Right renal cortex interstitium (tissue), 3 donors: ENCODE measurements at regions not wholly inside any gene's neighbourhood (a gene's known extent, or its start where the extent isn't known, plus 50 kb on each side); places are given as distances from the start of the nearest gene placed in this dataset.

Experiments used
- DNase-seq, 3 donors: peaks; one replicate each; pipeline ENCODE4 v3.0.0-alpha.2; 2013; ENCODE audit warnings: low read depth in 3 of 3, low spot score in 2 of 3

DNA sequence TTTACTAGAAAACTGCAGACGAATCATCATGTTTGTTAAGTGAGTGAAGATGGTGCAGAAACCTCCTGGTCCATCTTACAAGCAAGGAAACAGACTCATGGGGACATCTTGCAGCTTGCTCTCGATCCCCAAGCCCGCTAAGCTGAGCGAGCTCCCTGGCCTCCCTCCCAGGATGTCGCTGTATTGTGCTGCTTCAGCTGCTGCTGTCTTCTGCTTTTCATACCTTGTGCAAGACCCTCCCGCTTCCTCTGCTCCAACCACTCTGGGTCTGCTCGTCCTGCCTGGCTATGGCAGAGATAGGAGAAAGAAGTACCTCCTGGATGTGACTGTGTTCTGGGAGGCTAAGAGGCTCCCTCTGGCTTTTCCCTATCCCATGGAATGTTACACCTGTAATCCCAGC is 285.2 kb upstream of the FZD8 start:
- DNase-seq: no peak

DNA sequence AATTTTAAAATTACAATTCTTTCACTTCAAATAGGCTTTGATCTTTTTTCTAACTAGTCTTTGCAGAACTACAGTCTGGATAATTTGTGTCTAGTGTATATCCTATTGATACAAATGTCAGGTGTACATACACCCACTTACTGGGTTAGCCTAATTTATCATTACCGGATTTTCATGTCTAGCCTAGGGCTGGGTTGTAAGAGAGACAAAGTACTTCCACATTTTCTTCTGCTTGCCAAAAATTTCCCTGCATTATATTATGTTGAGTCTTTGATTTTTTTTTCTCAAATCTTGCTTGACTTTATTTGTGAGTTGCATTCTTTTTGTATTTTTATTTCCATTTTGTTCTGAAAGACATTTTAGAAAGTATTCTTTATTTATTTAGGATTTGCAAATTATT is 284.8 kb upstream of the FZD8 start:
- no peak for DNase-seq

DNA sequence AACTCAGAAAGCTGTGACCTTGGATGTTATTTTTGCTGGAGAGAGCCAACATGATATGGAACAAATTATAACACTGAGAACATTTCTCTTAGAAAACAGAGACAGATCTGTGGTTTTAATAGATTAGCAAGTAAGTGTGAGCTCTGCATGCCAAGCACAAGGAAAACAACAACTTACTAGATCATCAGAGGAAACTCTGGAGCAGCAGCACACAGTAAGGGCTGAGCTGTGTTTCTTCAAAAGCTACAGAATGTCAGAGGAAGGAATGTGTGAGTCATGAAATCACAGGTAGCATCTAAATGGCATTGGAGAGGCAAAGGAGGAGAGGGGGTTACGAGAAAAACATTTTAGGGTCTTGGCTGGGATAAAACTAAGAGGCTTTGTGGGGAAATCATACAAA is 283.4 kb upstream of the FZD8 start:
- DNase-seq: no peak

DNA sequence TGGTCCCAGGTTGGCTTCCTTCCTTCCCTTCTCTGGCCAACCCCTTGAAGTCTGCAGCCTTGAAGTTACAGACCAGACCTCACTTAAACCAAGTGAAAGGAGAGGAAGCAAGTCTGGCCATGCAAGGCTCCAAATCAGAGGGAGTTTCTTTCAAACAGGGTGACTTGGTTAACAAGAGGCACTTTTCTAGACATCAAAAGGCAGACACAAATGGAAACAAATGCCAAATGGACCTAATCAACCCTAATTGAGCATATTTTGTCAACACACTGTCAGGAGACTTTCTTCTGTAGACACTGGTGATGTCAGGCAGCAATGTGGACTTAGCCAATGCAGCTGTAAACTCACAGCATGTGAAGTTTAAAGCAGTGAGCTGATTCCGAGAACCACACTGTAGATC is 282.7 kb upstream of the FZD8 start:
- no peak for DNase-seq

DNA sequence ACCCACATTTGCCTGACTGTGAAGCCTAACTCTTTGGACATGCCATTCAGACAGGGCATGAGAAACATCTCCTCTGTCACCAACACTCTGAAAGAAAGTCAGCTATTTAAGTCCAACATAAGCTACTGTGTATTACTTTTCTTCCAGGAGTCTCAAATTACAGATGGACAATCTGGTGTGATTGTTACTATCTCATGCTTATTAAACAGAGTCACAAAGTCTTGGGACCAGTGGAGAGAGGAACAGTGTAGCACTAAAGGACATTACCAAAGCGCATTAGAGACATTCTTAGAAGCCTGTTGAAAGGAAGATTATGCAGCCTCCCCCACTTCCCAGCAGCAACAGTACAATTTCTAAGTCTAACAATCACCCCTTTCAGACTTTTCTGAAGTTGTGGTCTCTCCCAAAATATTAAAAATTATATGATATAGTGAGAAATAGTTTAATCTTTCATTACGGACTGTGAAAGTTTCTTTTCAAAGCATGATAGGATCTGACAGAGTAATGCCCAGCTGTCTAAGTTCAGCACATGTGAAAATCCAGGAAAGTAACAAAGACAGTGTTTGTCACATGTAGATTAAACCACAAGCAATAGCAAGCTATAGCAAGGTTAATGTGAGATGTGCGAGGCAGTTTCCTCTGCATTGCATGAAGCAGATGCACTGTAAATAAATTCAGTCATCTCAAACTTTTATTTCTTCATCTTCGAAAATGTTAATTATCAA is 280.9 kb upstream of the FZD8 start:
- DNase-seq: no peak

DNA sequence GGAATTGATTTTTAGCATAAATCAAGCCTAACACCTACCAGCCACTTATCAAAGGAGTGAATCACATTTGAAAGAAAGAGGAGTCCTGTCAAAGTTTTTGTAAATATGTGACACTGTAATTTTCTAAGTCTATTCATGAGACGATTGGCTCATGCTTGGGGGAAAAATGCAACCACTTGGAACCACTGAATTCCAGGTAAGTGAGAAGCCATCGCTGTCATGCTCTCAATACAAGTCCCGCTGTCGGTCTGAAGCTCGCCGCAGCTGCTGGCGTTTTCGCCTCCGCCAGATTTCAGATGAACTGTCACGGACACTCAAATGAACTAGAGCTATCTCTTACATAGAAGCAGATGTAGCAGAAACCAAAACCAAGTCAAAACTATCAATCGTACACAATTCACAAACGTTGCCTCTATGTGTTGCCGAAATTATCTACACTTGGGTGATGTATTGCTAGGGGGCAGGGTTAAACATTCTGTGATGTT is 279.8 kb upstream of the FZD8 start:
- DNase-seq: no peak

DNA sequence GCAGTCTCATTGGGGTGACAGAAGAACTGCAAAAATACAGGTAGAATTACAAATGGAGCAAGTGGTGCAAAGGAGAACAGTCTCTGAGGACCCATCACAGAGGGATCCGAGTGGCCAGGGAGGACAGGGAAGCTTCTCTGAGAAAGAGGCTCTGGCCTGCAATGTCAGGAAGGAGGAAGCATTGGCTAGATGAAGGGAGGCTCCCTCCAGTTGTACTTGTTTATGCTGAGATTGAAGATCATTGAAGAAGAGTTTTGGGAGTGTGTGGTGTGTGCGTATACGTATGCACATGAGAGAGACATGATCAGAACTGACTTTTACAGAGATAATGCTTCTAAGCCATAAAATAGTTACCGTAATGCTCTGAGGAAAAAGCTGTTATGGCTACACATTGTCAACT is 274.7 kb upstream of the FZD8 start:
- DNase-seq: no peak

DNA sequence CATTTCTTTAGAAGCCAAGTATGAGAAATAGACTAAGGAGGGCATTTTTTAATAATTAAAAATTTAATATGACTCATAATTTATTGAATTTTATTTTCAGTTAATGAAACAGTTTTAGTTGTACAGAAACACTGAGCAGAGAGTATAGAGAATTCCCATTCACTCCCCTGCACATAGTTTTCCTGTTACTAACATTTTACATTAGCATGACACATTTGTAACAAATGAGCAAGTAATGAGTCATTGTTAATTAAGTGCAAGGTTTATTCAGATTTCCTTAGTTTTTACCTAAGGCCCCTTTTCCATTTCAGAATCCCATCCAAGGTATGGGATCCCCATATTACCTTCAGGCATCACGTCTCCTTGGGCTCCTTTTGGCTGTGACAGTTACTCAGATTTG is 271.5 kb upstream of the FZD8 start:
- no peak for DNase-seq

DNA sequence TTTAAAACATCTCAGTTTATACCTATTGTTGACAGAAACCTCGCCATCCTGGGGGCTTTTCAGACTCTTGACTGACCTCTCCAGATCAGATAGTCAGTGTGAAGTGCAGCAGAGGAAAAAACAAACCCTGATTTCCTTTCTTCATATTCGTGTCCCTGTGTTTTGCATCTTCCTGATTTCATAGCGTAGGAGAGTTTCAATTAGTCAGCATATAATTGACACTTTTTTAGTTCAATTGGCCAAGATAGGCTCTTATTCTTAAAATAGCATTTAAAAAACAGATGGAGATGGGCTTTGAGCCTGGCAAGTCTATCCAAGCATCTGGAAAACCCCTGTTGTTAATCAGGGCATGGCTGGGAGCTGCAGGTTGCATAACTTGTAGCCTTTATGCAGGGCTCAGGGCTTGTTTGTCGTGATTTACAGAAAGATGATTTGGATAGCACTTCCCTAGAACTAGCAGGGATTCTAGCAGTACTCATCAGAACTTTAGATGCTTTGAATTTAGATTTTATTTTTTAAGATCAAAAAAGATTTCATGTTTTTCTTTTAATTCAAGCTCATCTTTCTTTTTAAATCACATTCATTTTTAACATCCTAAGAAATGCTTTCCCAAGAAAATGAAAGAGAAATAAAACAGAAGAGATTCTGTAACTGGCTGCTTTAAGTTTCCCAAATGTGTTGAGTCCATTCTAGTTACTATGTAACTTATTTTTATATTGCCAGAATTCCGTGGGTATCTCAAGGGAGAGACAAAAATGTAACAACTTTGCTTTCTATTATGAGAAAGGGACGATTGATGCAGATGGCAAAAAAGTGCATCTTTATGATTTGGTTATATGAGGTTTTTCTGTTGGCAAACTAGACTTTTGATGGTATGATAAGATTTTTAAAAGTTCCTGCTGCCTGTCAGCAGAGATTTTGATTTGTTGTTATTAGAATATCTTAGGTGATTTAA is 270.8 kb upstream of the FZD8 start:
- DNase-seq: no peak

DNA sequence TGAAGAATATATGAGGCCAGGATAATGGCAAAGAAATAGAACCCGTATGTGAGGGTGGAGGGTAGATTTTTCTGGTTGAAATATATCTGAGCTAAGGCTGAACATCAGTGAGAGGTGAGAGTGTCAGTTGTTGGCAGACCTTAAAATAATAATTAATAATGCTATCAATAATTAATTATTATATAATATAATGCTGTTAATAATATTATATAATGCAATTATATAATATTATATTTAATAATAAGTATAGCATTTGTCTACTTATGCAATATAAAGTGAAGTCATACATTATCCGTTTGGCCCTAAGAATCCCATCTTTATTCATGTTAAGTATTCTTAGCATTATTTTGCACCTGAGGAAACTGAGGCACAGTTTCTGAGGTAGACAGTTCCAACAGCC is 269.9 kb upstream of the FZD8 start:
- DNase-seq: no peak

DNA sequence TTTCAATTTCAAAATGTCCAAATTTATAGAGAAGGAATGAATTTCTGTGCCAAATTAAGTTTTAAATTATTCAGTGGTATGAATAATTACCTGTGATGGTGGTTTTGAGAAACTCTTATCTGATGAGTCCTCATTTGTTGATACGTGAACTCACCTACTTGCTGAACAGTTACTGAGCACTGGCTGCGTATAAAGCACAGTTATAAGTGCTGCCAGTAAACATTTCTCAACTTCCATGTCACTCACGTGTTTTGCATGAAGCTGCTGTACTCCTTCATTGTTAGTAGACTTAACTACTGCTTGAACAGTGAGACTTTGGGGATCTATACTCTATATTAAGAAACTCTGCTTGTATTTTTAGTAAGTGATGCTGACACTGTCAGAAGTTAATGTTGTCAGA is 269.1 kb upstream of the FZD8 start:
- no peak for DNase-seq

DNA sequence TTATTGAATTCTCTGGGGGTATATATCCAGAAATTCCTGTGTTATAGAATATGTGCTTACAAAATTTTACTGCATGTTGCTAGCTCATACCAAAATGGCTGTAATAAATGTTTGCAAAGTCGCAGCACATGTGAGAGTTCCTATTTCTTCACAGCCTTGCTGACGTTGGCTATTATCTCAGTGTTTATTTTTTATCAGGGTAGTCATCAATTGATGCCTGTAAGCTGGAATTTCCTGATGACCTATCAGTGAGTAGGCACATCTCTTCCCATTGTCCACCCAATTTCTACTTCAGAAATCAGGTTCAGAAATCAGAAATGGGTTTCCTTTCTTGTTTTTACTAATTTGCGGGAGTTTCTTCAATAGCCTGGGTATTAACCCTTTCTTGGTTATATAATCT is 268.1 kb upstream of the FZD8 start:
- no peak for DNase-seq

DNA sequence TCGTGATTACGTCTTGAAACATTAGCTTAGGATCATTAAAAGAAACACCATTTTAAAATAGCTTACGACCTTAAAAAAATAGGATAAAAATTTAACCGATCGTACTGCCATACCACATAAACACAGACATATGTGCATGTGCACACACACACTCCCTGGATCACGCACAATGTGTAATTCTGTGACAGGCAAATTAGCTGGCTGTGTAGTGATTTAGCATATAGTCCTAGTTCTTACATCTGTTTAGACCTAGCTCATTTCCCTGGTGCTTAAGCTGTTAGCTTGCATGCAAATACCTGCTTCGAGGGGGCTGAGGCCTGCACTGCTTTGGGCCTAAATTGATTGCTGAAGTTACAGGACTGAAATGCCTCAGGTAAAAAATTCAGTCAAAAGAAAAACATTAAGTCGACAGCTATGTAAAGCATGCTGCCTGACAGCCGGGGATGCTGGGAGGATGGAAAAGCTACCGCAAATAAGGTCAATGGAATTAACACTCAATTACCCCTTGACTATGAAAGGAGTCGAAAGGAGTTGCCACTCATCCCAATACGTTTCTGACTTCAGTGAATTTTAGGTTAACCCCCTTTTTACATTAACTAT is 267.1 kb upstream of the FZD8 start:
- no peak for DNase-seq

DNA sequence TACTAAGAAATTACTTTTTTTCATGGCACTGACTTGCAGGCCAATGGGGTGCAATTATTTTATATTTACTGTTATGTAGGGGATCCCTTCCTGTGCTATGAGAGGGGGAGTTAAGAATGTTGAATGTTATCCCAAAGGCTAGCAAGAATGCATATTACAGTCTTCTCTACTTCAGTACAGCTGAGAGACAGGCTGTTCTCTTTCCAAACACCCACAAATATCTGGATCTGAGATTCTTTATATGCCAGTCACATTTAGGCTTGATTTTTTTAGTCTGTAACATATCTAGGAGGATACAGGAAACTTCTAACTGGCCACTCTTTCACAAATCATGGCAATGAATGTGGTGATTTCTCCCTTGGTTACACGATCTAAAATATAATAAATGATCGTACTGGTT is 266.4 kb upstream of the FZD8 start:
- no peak for DNase-seq

DNA sequence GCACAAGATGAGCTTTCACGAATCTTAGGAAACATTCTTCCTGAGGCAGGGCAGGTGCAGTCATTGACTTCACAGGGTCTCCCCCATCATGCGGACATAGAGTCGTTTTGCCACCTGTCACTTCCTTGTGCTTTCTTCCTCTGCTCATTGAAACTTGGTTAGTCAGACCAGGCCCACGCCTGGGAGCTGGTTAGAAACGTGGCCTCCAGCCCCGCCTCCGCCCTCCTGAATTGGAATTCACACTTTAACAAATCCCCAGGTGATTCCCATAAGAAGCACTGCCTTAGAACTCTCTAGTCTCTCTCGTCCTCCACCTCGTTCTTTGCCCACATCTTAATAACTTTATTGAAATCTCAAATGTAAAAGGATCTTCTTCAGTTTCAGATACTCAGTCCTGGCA is 265.5 kb upstream of the FZD8 start:
- DNase-seq: no peak

DNA sequence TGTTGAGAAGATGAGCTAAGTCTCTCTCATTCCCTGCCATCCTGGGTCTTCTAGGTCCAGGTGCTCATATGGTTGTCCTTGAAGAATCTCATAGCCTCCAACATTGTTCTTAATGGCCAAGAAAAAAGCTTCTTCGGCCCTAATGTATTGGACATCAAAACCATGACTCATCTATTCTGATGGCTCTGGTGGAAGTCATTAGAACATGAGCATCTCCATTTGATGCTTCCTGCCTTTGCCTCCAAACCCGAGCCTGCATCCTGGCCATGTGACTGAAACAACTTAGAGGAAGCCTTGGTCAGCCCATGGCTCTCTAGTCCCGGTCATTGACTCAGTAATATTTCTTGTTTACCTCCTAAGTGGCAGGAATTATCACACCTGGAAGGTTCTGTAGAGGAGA is 264.1 kb upstream of the FZD8 start:
- no peak for DNase-seq

DNA sequence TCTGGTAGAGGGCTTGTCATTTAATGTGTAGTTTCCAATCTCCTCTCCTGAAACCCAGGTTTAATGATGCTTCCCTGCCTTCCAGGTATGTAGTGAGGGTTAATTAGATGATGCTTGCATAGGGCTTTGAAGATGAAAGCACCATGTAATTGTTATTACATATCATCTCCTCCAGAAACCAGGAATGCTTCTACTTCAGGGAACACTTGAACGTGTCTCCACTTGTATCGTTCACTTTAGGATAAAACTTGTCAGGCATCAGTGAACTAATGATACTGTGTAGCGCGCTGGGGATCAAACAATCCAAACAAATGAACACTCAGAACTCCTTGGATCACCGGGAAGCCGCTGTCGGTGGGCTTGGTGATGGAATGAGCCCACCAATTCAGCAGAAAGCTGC is 260.9 kb upstream of the FZD8 start:
- no peak for DNase-seq

DNA sequence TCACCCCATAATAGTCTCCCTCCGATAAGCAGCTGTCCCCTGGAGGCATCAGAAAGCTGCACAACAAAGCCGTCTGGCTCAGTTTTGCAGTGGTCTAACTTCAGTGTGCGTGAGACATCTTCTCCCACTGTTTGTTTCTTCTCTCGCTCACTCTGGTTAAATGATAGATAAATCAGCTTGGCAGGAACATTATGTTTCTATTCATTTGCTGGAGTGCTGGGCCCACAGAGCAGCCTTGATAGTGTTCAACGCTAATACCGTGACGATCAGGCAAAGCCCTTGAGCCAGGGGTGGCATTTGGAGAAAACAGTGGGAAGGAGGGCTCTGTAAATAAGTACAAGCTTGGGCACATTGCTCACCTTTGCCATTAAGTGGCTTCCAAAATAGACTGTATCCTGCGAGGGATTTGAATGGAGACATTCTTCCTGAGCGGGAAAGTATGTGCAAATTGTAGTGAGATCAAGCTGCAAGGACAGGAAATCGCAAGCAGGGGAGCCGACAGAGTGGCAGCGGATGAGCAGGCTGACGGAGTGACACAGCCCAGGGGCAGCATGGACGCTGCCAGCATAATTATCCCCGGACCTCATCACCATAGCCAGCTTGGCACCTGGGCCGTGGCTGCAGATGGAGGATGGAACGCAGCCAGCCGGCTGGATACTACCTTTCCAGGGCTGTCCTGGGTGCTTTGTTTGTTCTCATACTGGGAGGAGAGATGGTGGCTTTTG is 256.8 kb upstream of the FZD8 start:
- no peak for DNase-seq

DNA sequence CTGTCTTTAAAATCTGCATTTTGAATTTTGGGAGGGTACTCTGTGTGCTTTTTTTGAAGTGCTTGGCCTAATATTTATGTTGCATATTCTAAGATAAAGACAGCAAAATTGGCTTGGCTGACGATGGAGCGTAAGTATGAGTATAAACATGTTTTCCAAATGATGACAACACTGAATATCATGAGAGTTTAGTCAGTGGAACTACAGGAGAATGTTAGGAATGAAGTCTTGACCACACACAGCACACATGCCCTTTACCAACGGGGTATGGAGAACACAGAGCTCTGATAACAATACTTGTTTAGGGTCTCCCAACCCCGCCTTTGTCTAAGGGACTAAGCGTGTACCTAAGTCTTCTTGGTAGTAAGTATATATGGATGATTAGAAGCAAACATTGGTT is 253.9 kb upstream of the FZD8 start:
- DNase-seq: no peak

DNA sequence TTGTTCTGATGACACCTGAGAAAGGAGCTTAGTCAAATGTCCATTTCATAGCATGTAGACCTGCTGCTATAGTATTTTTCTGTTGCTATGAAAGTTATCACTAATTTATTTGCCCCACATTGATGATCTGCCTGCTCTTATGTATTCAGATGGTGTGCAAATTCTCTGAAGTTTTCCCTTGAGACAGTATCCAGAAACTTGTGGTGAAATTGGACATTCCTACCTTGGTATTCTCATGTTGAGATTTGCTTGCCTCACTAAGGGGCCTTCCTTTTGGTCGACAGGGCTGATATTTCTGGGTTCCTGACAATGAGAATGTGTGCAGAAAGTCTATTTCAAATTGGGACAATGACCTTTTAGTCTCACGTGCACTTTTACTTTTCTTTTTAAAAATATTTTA is 253.2 kb upstream of the FZD8 start:
- DNase-seq: no peak

DNA sequence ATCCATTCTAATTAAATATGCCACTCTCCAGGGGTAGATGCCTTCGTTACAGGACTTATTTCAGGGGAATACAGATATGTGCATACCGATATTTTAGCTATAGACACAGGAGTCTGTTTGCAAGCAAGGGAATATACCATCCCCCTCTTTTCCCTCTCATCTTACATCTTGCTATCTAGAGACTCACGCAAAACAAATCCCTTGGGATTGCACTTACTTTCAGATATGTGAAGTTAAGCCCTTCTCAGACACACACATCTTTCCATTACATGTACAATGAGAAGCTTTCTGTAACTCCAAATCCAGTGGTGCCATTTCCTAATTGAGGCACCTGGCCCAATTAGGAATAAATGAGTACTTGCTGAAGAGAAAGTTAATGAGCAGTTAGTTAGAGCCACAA is 250.4 kb upstream of the FZD8 start:
- DNase-seq: no peak
